Ascending aorta (tissue), 2 donors: ENCODE measurements at regions not wholly inside any gene's neighbourhood (a gene's known extent, or its start where the extent isn't known, plus 50 kb on each side); places are given as distances from the start of the nearest gene placed in this dataset.

ENCODE experiments used
- DNase-seq, 2 donors: peaks; one replicate each; pipeline ENCODE4 v3.0.0-alpha.2; 2019; ENCODE audit warnings: low spot score in 2 of 2
- H3K27ac ChIP-seq, 2 donors: fragments of 200-600 bp; sonication (generic); one replicate each; pipeline ENCODE4 v1.5.1; 2016 to 2017; ENCODE audit warnings: mild to moderate bottlenecking in 1 of 2
- H3K27me3 ChIP-seq: fragments of 200-600 bp; sonication (generic); one replicate; pipeline ENCODE4 v1.5.1; 2017
- H3K36me3 ChIP-seq, 2 donors: fragments of 200-600 bp; sonication (generic); one replicate each; pipeline ENCODE4 v1.5.1; 2016
- H3K4me1 ChIP-seq, 2 donors: fragments of 200-600 bp; sonication (generic); one replicate each; pipeline ENCODE4 v1.5.1; 2016 to 2017; ENCODE audit warnings: mild to moderate bottlenecking in 1 of 2
- H3K4me3 ChIP-seq, 2 donors: fragments of 200-600 bp; sonication (generic); one replicate each; pipeline ENCODE4 v1.5.1; 2016 to 2017; ENCODE audit warnings: mild to moderate bottlenecking in 1 of 2
- H3K9me3 ChIP-seq, 2 donors: fragments of 200-600 bp; sonication (generic); one replicate each; pipeline ENCODE4 v1.5.1; 2016
- CTCF ChIP-seq, 3 experiments: fragments of 200-600 bp in 2 of 3; fragments of 450-650 bp in 1 of 3; sonication (generic) in 2 of 3; IDR thresholded peaks; one replicate each; pipeline ENCODE4 v1.5.1; 2016 to 2019; ENCODE audit warnings: antibody characterized with exemption in 3 of 3, mild to moderate bottlenecking in 1 of 3, moderate library complexity in 1 of 3
- intact Hi-C: fragments of 100-400 bp; cut with DNase I; formaldehyde crosslinking; loops from one replicate; pipeline ENCODE4 v1.15.1; 2023

GRCh38 chr13:111626371-111627305 is 306.2 kb downstream of the TEX29 start:
- no peaks in the 10 kb centered on the region for H3K36me3 ChIP-seq
- intact Hi-C loops: no loop called here
- TF ChIP-seq CTCF (IDR thresholded peaks at IDR 0.05): no peak
- H3K4me1 ChIP-seq: no peaks in the 10 kb centered on the region
- DNase-seq: no peak
- H3K4me3 ChIP-seq: no peak overlapping the region
- H3K27ac ChIP-seq: no peak overlapping the region
- H3K27me3 ChIP-seq: no peaks in the 10 kb centered on the region
- H3K9me3 ChIP-seq: no peaks in the 10 kb centered on the region

GRCh38 chr13:111627596-111627995 is 307.2 kb downstream of the TEX29 start:
- DNase-seq: no peak

GRCh38 chr13:111629016-111629415 is 308.6 kb downstream of the TEX29 start:
- Histone ChIP-seq H3K27ac (no peak overlapping the region), H3K9me3 (no peaks in the 10 kb centered on the region), H3K4me1 (no peaks in the 10 kb centered on the region), H3K4me3 (no peak overlapping the region), H3K36me3 (no peaks in the 10 kb centered on the region), H3K27me3 (no peaks in the 10 kb centered on the region)
- intact Hi-C loops: no loop called here
- DNase-seq: no peak
- TF ChIP-seq CTCF (IDR thresholded peaks at IDR 0.05): no peak

More at GRCh38 chr13:111627596-111627995, 307.2 kb downstream of the TEX29 start:
- no peaks in the 10 kb centered on the region for H3K4me1 ChIP-seq
- intact Hi-C loops: no loop called here
- H3K9me3 ChIP-seq: no peaks in the 10 kb centered on the region
- no peak for TF ChIP-seq CTCF (IDR thresholded peaks at IDR 0.05)
- H3K36me3 ChIP-seq: no peaks in the 10 kb centered on the region
- no peaks in the 10 kb centered on the region for H3K27me3 ChIP-seq
- no peak overlapping the region for H3K27ac ChIP-seq
- H3K4me3 ChIP-seq: no peak overlapping the region

- no peak overlapping the region for H3K27ac ChIP-seq
- H3K9me3 ChIP-seq: no peaks in the 10 kb centered on the region
- intact Hi-C loops: no loop called here
- no peak for DNase-seq
- no peaks in the 10 kb centered on the region for H3K27me3 ChIP-seq
- H3K4me3 ChIP-seq: no peak overlapping the region
- H3K4me1 ChIP-seq: no peaks in the 10 kb centered on the region
- no peak for TF ChIP-seq CTCF (IDR thresholded peaks at IDR 0.05)
- no peaks in the 10 kb centered on the region for H3K36me3 ChIP-seq
These were observed 309.0 kb downstream of the TEX29 start for GRCh38 chr13:111629457-111629856.

GRCh38 chr13:111629926-111630325 is 309.5 kb downstream of the TEX29 start:
- DNase-seq: no peak
- TF ChIP-seq CTCF (IDR thresholded peaks at IDR 0.05): no peak
- H3K27ac ChIP-seq: no peak overlapping the region
- no peaks in the 10 kb centered on the region for H3K9me3 ChIP-seq
- intact Hi-C loops: no loop called here
- H3K4me3 ChIP-seq: no peak overlapping the region
- H3K4me1 ChIP-seq: no peaks in the 10 kb centered on the region
- no peaks in the 10 kb centered on the region for H3K36me3 ChIP-seq
- H3K27me3 ChIP-seq: no peaks in the 10 kb centered on the region
